ENCODE measurements at regions not wholly inside any gene's neighbourhood (a gene's known extent, or its start where the extent isn't known, plus 50 kb on each side); places are given as distances from the start of the nearest gene placed in this dataset.

DNA sequence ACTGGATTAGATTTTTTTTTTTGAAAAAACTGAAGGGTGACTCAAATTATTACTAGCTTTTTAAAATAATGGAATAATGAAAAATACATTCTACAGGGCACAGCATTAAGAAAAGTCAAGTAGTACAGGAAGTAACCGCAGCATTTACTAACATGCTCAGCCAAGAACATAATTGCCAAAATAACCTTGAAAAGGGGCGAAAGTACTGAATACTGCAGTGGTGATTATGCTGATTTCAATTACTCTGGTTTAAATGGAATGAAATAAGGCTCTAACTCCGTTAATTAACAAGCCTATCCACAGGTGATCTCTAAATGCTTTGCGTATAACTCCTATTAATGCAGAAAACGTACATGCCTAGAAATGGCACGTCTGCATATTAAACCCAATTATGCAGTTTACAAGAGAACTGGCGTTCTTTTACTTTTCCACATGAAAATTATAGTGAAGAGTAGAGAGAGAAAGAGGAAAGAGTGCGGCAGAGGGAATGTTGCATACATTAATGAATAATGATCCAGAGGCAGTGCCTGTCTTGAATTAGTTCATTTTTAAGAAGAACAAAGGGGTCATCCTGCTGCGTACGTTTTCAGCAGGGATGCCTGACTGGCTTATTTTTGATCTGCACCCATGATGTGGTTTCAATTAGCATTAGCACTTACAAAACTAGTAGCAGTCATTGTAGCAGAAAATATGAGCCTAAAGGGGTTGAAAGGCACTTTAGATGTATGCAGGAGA lies 612.4 kb downstream of the NYAP2 start:
- Histone ChIP-seq H3K27ac (no peak overlapping the region), H4K20me1 (ENCODE audit: insufficient read depth, poor library complexity, severe bottlenecking) (no peaks in the 10 kb centered on the region), H3K9me3 (ENCODE audit: low read depth) (no peaks in the 10 kb centered on the region), H3K36me3 (replicated peaks; ENCODE audit: insufficient read depth, low read depth) (no peaks in the 10 kb centered on the region), H3K4me3 (no peak overlapping the region), H3K27me3 (no peaks in the 10 kb centered on the region), H3K9me2 (replicated peaks; ENCODE audit: insufficient read depth) (no peaks in the 10 kb centered on the region), H2AFZ (no peak overlapping the region), H3K4me1 (ENCODE audit: insufficient read depth) (no peaks in the 10 kb centered on the region), H3K79me2 (no peaks in the 10 kb centered on the region), H3K4me2 (no peak overlapping the region)
- TF ChIP-seq EZH2 (IDR thresholded peaks at IDR 0.05; ENCODE audit: borderline replicate concordance) (no peak), CTCF (IDR thresholded peaks at IDR 0.05; ENCODE audit: poor library complexity) (no peak), EZH2phosphoT487 (IDR thresholded peaks at IDR 0.05; ENCODE audit: low read depth, severe bottlenecking, unreplicated experiment) (no peak)
- no peak for DNase-seq (ENCODE audit: low spot score)
- WGBS (ENCODE audit: low lambda C conversion rate, missing lambda C conversion rate) = 73% methylated on average over 10 of the region's 10 CpGs

DNA sequence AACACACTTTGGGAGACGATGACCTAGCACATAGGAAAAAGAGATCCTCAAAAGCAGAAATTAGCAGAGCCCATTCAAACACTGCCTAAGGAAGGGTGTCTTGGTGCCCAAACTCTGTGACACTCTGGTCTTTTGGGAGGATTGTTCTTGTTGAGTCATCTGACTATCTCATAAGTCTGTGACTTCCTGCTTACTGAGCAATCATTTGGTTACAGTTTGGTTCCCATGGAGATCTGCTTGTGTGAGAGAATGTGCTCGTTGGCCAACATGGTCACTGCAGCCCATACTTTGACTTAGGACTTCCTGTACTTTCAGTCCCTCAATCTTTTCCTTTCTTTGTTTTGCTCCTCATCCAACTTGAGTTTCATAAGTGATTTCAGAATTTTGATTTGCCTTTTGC lies 602.9 kb downstream of the NYAP2 start:
- H4K20me1 ChIP-seq (ENCODE audit: insufficient read depth, poor library complexity, severe bottlenecking) = no peaks in the 10 kb centered on the region
- no peak overlapping the region for H3K27ac ChIP-seq
- H3K4me1 ChIP-seq (ENCODE audit: insufficient read depth) = no peaks in the 10 kb centered on the region
- H3K79me2 ChIP-seq = no peaks in the 10 kb centered on the region
- TF ChIP-seq CTCF (IDR thresholded peaks at IDR 0.05; ENCODE audit: poor library complexity) = no peak
- TF ChIP-seq EZH2 (IDR thresholded peaks at IDR 0.05; ENCODE audit: borderline replicate concordance) = no peak
- TF ChIP-seq EZH2phosphoT487 (IDR thresholded peaks at IDR 0.05; ENCODE audit: low read depth, severe bottlenecking, unreplicated experiment) = no peak
- H3K4me2 ChIP-seq = no peak overlapping the region
- no peaks in the 10 kb centered on the region for H3K9me2 ChIP-seq (replicated peaks; ENCODE audit: insufficient read depth)
- no peaks in the 10 kb centered on the region for H3K9me3 ChIP-seq (ENCODE audit: low read depth)
- no peaks in the 10 kb centered on the region for H3K36me3 ChIP-seq (replicated peaks; ENCODE audit: insufficient read depth, low read depth)
- DNase-seq (ENCODE audit: low spot score) = peak; percentile 15
- H3K4me3 ChIP-seq = no peak overlapping the region
- no peaks in the 10 kb centered on the region for H3K27me3 ChIP-seq
- WGBS (ENCODE audit: low lambda C conversion rate, missing lambda C conversion rate) = 89% methylated on average over 2 of the region's 2 CpGs
- no peak overlapping the region for H2AFZ ChIP-seq

DNA sequence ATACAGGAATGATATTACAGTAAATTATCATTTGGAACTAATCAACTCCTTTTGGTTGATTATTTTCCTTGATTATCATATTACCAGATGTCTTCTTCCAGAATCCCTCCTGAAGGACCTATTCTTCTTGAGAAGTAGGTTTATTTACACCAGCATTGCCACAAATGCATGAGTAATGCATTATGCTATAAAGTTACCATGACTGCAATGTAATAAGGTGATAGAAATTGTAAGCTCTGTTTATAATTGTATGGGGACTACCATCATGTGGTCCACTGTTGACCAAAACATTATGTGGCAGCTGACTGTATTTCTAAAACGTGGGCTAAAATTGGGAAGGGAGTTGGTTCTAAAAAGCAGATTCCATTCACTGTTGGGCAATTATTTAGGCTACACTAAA lies 602.2 kb downstream of the NYAP2 start:
- Histone ChIP-seq H4K20me1 (ENCODE audit: insufficient read depth, poor library complexity, severe bottlenecking) (no peaks in the 10 kb centered on the region), H3K9me3 (ENCODE audit: low read depth) (no peaks in the 10 kb centered on the region), H2AFZ (no peak overlapping the region), H3K27ac (no peak overlapping the region), H3K4me2 (no peak overlapping the region), H3K36me3 (replicated peaks; ENCODE audit: insufficient read depth, low read depth) (no peaks in the 10 kb centered on the region), H3K9me2 (replicated peaks; ENCODE audit: insufficient read depth) (no peaks in the 10 kb centered on the region), H3K27me3 (no peaks in the 10 kb centered on the region), H3K79me2 (no peaks in the 10 kb centered on the region), H3K4me3 (no peak overlapping the region), H3K4me1 (ENCODE audit: insufficient read depth) (no peaks in the 10 kb centered on the region)
- TF ChIP-seq CTCF (IDR thresholded peaks at IDR 0.05; ENCODE audit: poor library complexity) (no peak), EZH2phosphoT487 (IDR thresholded peaks at IDR 0.05; ENCODE audit: low read depth, severe bottlenecking, unreplicated experiment) (no peak), EZH2 (IDR thresholded peaks at IDR 0.05; ENCODE audit: borderline replicate concordance) (no peak)
- WGBS (ENCODE audit: low lambda C conversion rate, missing lambda C conversion rate) = 77% methylated on average over 1 of the region's 1 CpG
- no peak for DNase-seq (ENCODE audit: low spot score)

Data from hepatocyte (in vitro differentiated cells).